Keratinocyte (primary cell): ENCODE measurements at regions not wholly inside any gene's neighbourhood (a gene's known extent, or its start where the extent isn't known, plus 50 kb on each side); places are given as distances from the start of the nearest gene placed in this dataset.

ENCODE experiments used
- DNase-seq: peaks from one replicate; pipeline ENCODE4 v3.0.0-alpha.2; 2011; ENCODE audit warnings: low read depth, missing footprints, low spot score
- FAIRE-seq: peaks from 2 replicates; lab custom pipeline; 2011; peaks lifted over from hg19 to GRCh38; lab: Jason Lieb, UNC
- H2AFZ ChIP-seq: 2 replicates; pipeline ENCODE4 v1.6.0; 2012; ENCODE audit warnings: low read length, control low read depth, inconsistent platforms; ENCODE audit not compliant: control insufficient read depth
- H3K27ac ChIP-seq: 2 replicates; pipeline ENCODE4 v1.5.1; 2011; ENCODE audit warnings: low read length; ENCODE audit not compliant: control insufficient read depth, insufficient read depth
- H3K27me3 ChIP-seq: 3 replicates; pipeline ENCODE4 v1.6.0; 2011; ENCODE audit warnings: low read length; ENCODE audit not compliant: control insufficient read depth, insufficient read depth; ENCODE audit errors: extremely low read depth
- H3K36me3 ChIP-seq, 2 experiments: 2 replicates in 1 of 2; 3 replicates in 1 of 2; pipeline ENCODE4 v1.5.1; 2011; ENCODE audit warnings: low read length in 2 of 2, mild to moderate bottlenecking in 1 of 2; ENCODE audit not compliant: control insufficient read depth in 2 of 2, insufficient read depth in 2 of 2; ENCODE audit errors: extremely low read depth in 1 of 2
- H3K4me1 ChIP-seq: 3 replicates; pipeline ENCODE4 v1.5.1; 2011; ENCODE audit warnings: low read length; ENCODE audit not compliant: control insufficient read depth, insufficient read depth; ENCODE audit errors: extremely low read depth
- H3K4me2 ChIP-seq: 3 replicates; pipeline ENCODE4 v1.6.0; 2011; ENCODE audit warnings: low read depth, low read length; ENCODE audit not compliant: control insufficient read depth, insufficient read depth; ENCODE audit errors: extremely low read depth
- H3K4me3 ChIP-seq, 3 experiments: fragments of 200-600 bp in 1 of 3; sonication (generic) in 1 of 3; 2 replicates in 2 of 3; 3 replicates in 1 of 3; pipeline ENCODE4 v1.5.1; 2011 to 2016; ENCODE audit warnings: low read length in 3 of 3, mild to moderate bottlenecking in 3 of 3, control low read depth in 2 of 3, inconsistent platforms in 1 of 3, low read depth in 1 of 3, mixed read lengths in 1 of 3, mixed run types in 1 of 3, moderate library complexity in 1 of 3; ENCODE audit not compliant: control insufficient read depth in 2 of 3, insufficient read depth in 2 of 3; ENCODE audit errors: extremely low read depth in 1 of 3
- H3K79me2 ChIP-seq: 2 replicates; pipeline ENCODE4 v1.6.0; 2012; ENCODE audit warnings: low read length; ENCODE audit not compliant: control insufficient read depth, insufficient read depth
- H3K9ac ChIP-seq: 3 replicates; pipeline ENCODE4 v1.6.0; 2011; ENCODE audit warnings: low read length; ENCODE audit not compliant: control insufficient read depth, insufficient read depth; ENCODE audit errors: extremely low read depth
- H3K9me1 ChIP-seq: 3 replicates; pipeline ENCODE4 v1.6.0; 2011; ENCODE audit warnings: low read length; ENCODE audit not compliant: control insufficient read depth, insufficient read depth; ENCODE audit errors: extremely low read depth
- H3K9me3 ChIP-seq: 2 replicates; pipeline ENCODE4 v1.5.1; 2012; ENCODE audit warnings: low read depth, low read length; ENCODE audit not compliant: control insufficient read depth
- H4K20me1 ChIP-seq: 3 replicates; pipeline ENCODE4 v1.6.0; 2011; ENCODE audit warnings: low read length; ENCODE audit not compliant: control insufficient read depth, insufficient read depth; ENCODE audit errors: extremely low read depth
- CTCF ChIP-seq, 3 experiments: IDR thresholded peaks in 1 of 3; conservative IDR thresholded peaks in 1 of 3; optimal IDR thresholded peaks in 1 of 3; 2 replicates in 2 of 3; 3 replicates in 1 of 3; pipeline versions ENCODE3 to v1.5.1; 2011; ENCODE audit warnings: low read length in 3 of 3, mild to moderate bottlenecking in 3 of 3, moderate library complexity in 2 of 3, control low read depth in 1 of 3, inconsistent platforms in 1 of 3; ENCODE audit not compliant: insufficient read depth in 2 of 3; ENCODE audit errors: extremely low read depth in 1 of 3
- EZH2 ChIP-seq: IDR thresholded peaks from one replicate; pipeline ENCODE4 v1.6.1; 2012; ENCODE audit warnings: inconsistent platforms, mild to moderate bottlenecking, low read length, moderate library complexity
- dilution Hi-C: fragments of 300-500 bp; cut with MboI; formaldehyde crosslinking; loops from one replicate; pipeline ENCODE4 v1.7.0; 2020; ENCODE audit warnings: low sequenced_read_pairs; ENCODE audit not compliant: extremely low pct_ligation_motif_present

- FAIRE-seq = no peak
- H3K4me1 ChIP-seq = peaks cover 9% of the 10 kb centered on the region
- H3K9me3 ChIP-seq = no peaks in the 10 kb centered on the region
- no peak for TF ChIP-seq EZH2
- no peak for TF ChIP-seq CTCF (optimal IDR thresholded peaks at IDR 0.05 in 1 of 3, IDR thresholded peaks at IDR 0.05 in 1 of 3, conservative IDR thresholded peaks at IDR 0.05 in 1 of 3; ENCODE audit: extremely low read depth in 1 of 3, insufficient read depth in 2 of 3, low read length in 3 of 3)
- H3K9ac ChIP-seq = no peak overlapping the region
- dilution Hi-C loops = no loop called here
- no peaks in the 10 kb centered on the region for H3K36me3 ChIP-seq
- DNase-seq = no peak
- no peak overlapping the region for H3K27ac ChIP-seq
- no peak overlapping the region for H3K4me3 ChIP-seq
- no peak overlapping the region for H3K4me2 ChIP-seq
- H4K20me1 ChIP-seq = no peaks in the 10 kb centered on the region
- no peak overlapping the region for H2AFZ ChIP-seq
- no peaks in the 10 kb centered on the region for H3K27me3 ChIP-seq
- H3K9me1 ChIP-seq = no peaks in the 10 kb centered on the region
- H3K79me2 ChIP-seq = peaks cover under 1% of the 10 kb centered on the region
Observed at GRCh38 chr14:71317385-71318096, 410.3 kb downstream of the PCNX1 start.

DNA sequence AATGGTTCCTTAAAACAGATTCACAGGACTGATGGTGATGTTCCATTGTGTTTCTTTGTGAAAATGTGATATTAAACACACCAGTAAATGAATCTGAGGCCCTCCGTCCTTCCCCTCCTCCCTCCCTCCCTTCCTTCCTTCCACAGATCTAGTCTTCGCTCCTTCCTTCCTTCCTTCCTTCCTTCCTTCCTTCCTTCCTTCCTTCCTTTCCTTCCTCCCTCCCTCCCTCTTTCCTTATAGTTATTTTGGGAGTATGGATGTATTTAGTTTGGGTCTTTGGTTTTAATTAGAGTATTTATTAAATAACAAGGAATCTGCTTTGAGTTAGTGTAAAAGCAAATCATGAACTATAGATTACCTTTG lies 410.8 kb downstream of the PCNX1 start:
- Histone ChIP-seq H3K9me1 (no peaks in the 10 kb centered on the region), H3K4me2 (no peak overlapping the region), H4K20me1 (no peaks in the 10 kb centered on the region), H3K9ac (no peak overlapping the region), H3K9me3 (no peaks in the 10 kb centered on the region), H3K4me1 (peaks cover 14% of the 10 kb centered on the region), H3K27me3 (no peaks in the 10 kb centered on the region), H2AFZ (no peak overlapping the region), H3K79me2 (peaks cover 6% of the 10 kb centered on the region), H3K4me3 (no peak overlapping the region), H3K36me3 (no peaks in the 10 kb centered on the region), H3K27ac (no peak overlapping the region)
- dilution Hi-C loops = no loop called here
- TF ChIP-seq CTCF (optimal IDR thresholded peaks at IDR 0.05 in 1 of 3, IDR thresholded peaks at IDR 0.05 in 1 of 3, conservative IDR thresholded peaks at IDR 0.05 in 1 of 3; ENCODE audit: extremely low read depth in 1 of 3, insufficient read depth in 2 of 3, low read length in 3 of 3) = no peak
- no peak for FAIRE-seq
- DNase-seq = no peak
